Stimulated activated CD4-positive, alpha-beta T cell treated with anti-CD3 and anti-CD28 coated beads, Interleukin-15, amount 100 ng/mL, for 1 hour (primary cell): ENCODE measurements at regions not wholly inside any gene's neighbourhood (a gene's known extent, or its start where the extent isn't known, plus 50 kb on each side); places are given as distances from the start of the nearest gene placed in this dataset.
"Not testable (repeated sequence)": the region's sequence is repeated elsewhere in the genome, so short reads cannot be mapped to it uniquely, and the experiment has no call there.

Source experiments
- DNase-seq, 2 donors: peaks; one replicate each; pipeline ENCODE4 v3.0.0-alpha.2; 2020; ENCODE audit warnings: low read depth in 1 of 2, low spot score in 1 of 2

DNA sequence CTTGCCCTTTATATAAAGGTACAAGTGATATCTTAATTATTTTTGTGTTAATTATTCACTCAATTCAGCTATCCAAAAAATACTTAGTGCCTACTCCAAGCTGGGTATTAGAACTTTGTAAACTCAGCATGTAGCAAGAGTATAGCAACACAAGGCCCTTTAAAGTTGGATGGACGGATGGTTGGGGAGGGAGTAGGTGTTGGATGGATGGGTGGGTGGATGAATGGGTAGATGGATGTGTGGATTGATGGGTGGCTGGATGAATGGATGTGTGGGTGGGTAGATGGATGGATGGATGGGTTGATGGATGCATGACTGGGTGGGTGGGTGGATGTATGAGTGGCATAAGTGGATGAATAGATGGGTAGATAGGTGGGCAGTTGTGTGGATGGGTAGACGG lies 211.5 kb downstream of the BANP start:
- not testable (repeated sequence) for DNase-seq

DNA sequence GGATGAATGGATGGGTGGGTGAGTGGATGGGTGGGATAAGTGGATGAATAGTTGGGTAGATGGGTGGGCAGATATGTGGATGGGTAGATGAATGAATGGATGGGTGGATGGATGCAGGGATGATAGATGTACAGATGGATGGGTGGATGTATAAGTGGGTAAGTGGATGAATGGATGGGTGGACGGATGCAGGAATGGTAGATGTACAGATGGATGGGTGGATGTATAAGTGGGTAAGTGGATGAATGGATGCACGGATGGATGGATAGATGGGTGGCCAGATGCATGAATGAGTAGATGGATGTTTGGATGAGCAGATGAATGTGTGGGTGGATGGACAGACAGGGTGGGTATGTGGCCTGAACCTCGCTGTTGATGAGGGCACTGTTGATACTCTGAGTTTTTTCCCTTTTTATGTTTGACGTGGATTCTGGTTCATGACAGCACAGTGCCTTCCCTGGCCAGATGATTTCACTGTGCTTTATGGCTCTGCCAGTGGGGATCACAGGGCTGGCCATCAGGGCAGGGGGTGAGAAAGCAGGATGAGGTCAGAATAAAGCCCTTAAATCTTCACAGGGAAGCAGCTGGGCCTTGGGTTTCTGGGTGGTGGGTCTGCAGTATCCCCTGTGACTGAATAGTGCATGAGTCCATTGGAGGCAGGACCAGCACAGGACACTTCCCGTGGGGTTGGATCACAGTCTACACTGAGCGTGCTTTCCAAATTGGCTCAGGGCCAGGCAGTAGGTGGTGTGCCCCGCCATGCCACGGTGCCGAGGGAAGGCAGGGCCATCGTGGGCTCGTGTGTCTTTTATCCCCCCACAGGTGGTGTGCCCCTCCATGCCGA lies 213.2 kb downstream of the BANP start:
- not testable (repeated sequence) for DNase-seq

DNA sequence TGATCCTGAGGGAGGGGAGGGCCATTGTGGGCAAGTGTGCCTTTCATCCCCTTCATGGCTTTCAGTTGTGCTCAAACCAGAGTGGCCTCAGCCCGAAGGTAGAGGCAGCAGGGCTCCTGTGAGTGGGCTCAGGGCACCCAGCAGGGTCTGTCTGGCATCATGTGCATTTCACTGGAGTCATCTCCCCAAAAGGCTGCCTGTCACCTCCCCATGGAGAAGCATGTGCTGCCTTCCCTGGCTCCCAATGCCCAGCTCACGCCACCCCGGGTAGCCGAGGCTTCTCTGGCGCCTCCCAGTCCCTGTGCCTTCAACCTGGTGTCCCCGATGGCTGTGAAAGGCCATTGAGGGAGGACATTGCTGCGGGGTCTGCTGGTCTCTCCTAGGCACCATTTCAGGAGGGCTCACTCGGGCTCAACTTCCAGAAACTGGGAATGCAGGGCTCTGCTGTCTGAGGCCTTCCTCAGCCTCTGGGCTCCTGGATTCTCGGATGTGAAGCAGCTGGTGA lies 213.9 kb downstream of the BANP start:
- not testable (repeated sequence) for DNase-seq

DNA sequence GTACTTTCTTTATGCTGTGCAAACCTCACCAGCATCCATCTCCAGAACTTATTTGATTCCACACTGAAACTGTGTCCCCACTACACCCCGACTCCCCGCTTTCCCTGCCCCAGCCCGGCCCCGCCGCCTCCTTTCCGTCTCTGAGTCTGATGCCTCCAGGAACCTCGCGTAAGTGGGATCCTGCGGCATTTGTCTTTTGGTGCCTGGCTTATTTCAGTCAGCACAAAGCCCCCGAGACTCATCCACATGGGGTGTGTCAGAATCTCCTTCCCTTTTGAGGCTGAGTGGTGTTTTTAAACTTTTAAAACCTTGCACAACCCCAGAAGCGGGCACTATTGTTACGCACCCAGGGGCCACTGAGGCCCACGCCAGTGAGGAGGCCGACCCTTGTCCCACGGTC lies 214.4 kb downstream of the BANP start:
- not testable (repeated sequence) for DNase-seq

DNA sequence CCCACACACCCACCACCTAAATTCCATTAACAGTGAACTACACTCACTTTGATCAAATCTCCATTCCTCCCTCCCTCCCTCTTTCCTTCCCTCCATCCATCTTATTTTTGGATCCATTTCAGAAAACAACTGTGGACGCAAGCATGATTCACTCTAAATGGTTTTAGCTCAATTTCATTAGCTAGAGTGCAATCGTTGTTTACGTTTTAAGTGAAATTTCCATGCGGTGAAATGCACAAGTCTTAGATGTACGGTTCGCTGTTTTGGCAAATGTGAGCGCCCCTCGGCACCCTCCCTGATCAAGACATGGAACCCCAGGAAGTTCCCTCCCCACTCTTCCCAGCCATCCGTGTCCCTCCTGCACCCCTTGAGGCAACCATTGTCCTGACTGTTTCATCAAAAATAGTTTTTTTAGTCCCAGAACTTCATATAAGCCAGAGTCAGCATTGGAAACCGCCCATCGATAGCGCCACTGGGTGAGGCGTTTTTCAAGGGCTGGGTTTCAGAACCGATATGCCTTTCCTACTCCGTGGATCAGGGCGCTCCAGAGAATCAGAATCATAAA lies 215.1 kb downstream of the BANP start:
- not testable (repeated sequence) for DNase-seq

DNA sequence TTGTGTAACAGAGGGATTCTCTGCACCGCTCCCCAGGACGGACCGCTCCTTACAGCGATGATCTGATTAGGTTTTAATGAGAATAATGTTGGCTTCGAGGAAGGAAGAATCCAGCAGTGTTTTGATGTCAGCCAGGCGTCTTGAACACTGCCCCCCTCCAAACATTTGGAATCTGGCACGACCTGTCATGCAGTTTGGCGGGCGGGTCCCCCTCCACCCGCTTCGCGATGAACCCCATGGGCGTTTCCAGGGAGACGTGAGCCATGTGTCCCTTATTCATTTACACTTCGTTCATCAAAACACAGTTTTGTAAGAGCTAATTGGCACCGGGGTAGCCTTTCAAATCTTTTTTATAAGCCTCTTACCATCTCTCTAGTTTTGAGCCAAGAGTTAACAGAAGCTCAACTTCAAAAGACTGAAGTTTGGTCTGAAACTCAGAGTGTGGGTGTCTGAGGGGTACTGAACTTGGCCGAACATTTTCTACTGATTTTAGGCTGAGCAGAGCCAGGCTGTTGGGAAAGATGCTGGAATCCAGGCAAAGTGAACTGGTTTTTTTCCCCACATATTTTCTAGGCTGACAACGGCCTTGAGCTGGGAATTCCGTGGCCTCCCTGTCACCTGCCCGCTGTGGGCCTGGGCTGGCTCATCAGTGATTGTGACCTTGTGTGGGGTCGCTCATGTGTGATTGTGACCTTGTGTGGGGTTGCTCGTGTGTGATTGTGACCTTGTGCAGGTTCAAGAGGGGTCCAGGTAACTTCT lies 214.8 kb upstream of the ZNF469 start:
- not testable (repeated sequence) for DNase-seq

DNA sequence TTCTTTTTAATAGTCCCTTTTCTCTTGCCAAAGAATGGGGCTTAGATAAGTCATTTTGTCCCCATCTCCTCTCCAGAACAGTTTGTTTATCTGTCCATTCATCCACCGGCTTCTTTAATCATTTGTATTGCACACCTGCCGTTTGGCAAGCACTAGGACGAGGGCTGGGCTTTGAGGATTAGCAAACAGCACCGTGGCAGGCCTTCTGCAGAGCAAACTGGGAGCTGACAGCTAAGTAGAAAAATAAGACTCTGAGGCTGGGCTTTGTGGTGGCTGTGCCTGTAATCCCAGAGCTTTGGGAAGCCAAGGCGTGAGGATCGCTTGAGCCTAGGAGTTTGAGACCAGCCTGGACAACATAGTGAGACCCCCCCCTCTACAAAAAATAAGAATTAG lies 214.2 kb upstream of the ZNF469 start:
- not testable (repeated sequence) for DNase-seq

DNA sequence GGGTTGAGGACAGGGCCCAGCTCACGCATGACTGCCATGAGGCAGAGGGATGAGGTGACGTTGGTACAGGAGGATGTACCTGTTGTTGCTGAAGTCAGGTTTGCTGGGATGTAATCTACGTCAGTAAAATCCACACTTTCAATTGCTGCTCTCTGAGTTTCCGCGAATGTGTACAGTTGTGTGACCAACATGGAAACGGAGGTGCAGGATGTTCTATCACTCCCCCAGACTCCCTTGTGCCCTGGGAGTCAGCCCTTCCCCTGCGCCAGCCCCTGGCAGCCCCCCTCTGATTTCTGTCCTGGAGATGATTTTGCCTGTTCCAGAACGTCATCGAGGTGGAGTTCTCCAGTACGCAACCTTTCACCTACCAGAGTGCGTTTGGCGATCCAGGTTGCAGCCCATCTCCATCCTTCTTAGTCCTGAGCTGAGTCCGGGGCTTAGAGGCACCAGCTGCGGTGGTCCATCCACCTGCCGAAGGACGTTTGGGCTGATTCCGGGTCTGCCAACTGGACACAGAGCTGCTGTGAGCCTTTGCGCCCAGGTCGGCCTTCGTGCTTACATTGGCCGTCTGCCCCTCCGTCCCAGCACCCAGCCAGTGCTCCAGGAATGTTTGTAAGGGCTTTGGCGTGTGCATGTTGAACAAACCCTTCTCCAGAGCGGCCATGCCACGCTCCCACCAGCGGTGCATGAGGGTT lies 213.5 kb upstream of the ZNF469 start:
- DNase-seq: not testable (repeated sequence)

DNA sequence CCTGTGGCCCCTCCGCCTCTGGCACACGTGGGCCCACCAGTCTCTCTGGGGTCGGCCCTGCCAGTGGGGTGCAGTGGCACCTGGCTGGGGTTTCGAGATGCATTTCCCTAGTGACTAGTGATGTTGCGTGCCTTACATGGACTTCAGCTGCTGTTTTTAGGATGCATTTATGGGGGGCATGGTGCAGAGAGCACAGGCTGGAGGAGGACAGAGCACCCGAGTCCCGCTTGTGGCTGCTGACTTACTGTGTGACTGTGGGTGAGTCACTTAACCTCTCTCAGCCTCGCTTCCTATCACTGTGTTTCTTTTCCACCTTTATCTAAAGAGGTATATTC lies 213.0 kb upstream of the ZNF469 start:
- not testable (repeated sequence) for DNase-seq

DNA sequence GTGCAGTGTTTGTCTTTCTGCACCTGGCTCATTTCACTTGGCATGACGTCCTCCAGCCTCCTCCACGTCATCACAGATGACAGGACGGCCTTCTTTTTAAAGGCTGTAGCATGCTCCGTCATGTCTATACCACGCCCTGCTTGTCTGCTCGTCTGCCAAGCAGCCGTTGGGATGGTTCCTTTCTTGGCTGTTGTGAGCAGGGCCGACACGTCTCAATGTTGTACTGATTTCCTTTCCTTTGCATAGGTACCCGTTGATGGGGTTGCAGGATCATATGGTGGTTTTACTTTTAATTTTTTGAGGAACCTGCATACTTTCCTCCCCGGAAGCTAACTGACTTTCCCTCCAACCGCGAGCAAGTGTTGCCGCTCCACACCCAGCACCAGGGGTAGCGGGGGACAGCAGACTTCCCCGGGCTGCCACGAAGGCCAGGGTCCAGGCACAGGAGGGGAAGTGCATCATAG lies 212.2 kb upstream of the ZNF469 start:
- no peak for DNase-seq

DNA sequence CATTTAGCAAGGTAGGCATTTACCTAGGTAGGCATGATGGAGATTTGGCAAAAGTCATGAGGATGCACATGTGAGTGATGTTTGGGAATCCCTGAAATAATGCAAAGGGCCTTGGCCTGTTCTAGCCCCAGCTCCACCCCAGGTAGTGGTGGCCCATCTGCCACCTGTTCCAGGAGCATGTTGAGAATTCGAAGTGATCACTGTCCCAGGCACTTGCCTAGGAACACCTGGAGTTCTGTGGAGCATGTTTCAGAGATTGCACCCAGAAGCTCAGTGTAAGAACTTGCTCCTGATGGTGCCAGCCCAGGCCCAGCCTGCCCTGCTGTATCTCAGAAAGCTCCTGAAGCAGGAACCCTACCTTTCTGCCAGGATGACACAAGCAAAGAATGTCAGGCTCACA lies 211.6 kb upstream of the ZNF469 start:
- DNase-seq: not testable (repeated sequence)

DNA sequence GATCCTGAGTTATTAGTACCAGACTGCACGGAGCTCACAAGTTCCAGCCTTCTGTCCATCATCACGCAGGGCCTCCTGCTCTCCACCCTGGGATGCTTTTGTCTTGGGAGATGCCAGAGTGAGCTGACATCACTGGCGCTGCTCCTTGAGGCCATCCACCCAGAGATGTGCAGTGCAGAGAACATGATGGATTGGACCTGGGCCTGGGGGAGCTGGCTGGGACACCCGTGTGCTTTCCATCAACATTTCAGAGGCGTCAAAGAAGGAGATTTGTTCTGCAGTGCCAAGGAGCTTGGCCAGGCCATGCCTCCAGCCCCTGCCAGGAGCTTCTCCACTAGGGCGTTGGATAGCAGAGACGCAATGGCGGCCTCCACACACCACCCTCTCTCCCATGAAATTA lies 206.6 kb upstream of the ZNF469 start:
- DNase-seq: not testable (repeated sequence)

DNA sequence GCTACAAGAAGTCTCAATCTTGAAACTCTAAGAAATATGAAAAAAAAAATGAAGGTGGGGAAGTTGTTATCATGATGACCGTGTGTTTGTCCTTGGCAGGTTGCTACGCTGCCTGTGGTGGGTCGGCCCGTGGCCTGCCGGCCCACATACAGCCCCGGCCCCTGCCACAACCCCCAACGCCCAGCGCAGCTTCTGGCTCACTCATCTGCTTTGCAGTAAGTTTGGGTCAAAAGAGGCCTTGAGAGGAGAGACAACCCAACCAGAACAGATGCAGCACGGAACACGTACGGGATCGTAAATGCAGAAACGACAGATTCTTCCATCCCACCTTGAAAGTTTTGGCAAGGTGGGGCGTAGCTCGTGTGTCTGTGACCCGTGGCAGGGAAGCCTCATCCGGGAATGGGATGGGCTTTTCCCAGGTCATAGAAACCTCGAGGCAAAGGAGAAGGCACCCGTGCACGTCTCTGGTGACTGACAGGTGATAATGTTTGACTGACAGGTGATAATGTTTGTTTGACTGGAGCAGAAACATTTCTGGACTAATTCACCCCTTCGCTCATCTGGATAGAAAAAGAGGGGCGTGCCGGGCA lies 206.1 kb upstream of the ZNF469 start:
- DNase-seq: not testable (repeated sequence)

DNA sequence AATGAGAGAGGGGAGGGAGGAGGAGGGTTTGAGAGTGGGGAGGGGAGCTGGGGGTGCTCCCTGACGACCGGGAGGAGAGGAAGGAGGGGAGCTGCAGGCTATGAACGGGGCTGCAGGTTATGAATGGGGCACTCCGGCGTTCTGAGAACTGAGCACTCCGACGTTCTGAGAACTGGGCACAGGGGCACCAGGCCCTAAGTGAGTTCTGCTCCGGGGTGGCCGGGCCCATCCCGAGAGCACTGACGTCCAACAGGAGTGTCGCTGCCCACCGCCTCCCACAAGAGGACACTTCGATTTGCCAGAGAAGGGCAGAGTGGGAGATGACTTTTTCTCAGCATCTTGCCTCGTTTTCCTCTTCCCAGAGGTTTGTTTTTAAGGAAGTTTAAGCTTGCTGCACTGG lies 204.5 kb upstream of the ZNF469 start:
- DNase-seq: not testable (repeated sequence)

DNA sequence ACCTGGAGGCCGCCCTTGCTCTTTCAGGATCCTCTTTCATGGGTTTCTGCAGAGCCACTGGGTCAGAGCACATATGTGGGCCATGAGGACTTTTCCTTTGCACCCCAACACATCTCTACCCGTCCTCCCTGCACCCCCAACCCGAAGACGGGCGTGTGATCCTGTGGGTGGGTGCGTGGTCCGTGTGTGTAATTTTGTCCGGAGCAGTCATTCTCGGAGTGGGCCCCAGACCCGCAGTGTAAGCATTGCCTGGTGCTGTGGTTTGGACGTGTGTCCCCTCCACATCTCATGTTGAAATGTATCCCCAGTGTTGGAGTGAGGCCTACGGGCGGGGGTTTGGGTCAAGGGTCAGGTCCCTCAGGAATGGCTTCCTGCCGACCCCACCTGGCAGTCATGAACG lies 203.9 kb upstream of the ZNF469 start:
- not testable (repeated sequence) for DNase-seq

DNA sequence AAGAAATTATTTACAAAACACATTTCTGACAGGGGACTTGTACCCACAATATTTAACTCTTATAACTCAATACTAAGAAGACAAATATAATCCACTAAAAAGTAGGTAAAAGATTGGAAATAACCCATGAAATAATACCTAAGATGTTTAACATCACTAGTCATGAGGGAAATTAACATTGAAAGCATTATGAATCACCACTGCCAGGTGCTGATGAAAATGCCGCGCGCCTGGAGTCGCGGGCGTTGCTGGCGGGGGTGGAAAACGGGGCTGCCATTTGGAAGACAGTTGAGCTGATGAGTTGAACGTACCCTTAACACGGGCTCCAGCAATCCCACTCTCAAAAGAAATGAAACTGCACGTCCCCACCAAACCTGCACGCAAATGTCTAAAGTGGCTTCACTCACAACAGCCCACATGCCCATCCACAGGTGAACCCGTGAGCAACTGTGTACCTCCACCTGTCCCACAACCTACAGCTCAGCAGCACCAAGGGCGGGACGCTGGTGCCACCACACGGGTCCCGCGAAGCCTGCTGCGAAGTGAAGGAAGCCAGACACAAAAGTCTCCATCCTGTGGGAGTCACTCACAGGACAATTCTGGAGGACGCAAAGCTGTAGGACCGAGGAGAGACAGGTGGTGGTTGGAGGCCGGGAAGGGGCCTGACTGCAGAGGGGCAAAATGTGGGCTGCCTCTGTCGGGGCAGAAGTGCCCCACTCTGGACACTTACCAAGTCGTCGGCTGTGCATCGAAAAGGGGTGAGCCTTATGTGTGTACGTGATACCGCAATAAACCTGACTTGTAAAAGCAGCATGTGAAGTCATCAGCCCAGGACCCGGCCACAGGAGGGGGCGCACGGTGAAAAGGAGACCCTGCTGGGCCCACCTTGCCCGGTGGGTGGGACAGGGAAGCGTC lies 199.5 kb upstream of the ZNF469 start:
- DNase-seq: not testable (repeated sequence)

DNA sequence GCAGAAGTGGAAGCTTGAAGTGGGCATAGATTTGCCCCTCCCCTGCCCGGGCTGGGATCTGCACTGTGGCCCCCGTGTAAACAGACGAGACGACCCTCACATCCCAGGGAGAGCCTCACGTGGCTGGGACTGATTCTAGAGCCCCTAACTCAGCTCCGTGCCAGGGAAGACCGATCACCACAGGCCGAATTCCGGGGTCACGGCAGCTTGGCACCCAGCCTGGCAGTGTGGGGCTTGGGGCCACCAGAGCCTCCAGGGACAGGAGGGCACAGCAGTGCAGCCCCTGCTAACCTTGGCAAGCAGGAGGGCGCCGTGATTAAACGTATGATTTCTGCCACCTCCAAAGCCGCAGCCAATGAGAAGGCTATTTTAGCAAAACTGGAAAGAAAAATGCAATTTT lies 198.7 kb upstream of the ZNF469 start:
- DNase-seq: not testable (repeated sequence)

DNA sequence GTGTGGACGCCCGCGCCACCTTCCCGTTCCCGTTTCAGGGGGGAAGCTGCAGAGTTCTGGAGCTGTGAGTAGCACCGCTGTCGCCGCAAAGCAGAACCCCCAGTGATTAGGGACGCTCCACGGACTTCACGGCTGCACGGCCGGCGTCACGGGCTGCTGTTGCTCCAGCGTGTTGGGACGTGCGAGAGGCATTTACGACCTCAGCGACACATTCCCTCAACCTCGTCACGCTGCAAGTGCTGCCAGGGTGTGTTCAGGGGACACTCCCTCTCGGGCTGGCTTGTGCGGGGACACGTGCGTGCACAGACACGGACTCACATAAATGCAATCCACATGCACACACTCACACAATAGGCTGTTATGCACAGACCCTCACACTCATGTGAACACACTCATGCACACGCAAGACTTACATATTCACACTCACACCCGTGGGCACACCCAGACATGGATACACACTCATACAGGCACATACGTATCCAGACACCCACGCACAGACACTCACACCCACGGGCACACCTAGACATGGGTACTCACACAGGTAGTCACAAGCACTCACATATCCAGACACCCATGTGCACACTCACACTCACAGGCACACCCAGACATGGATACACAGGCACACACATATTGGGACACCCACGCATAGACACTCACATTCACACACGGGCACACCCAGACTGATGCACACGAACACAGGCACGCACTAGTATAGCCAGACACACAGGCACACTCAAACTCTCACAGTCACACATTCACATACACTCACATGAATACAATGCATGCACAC lies 198.0 kb upstream of the ZNF469 start:
- not testable (repeated sequence) for DNase-seq

DNA sequence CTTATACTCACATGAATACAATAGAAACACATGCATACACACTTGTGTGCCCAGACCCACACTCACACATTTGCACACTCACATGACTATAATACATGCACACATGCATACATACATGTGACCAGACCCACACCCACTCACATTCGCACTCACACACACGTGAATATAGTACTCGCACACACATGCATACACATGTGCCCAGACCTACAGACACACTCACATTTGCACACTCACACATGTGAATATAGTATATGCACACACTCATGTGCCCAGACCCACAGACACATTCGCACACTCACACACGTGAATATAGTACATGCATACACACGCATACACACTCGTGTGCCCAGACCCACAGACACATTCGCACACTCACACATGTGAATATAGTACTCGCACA lies 197.4 kb upstream of the ZNF469 start:
- not testable (repeated sequence) for DNase-seq
